NB4 (cell line): ENCODE measurements at regions not wholly inside any gene's neighbourhood (a gene's known extent, or its start where the extent isn't known, plus 50 kb on each side); places are given as distances from the start of the nearest gene placed in this dataset.

Source experiments
- POLR2A ChIP-seq: IDR thresholded peaks from 2 replicates; pipeline ENCODE4 v1.6.1; 2011; ENCODE audit warnings: mild to moderate bottlenecking; ENCODE audit not compliant: insufficient read length; ENCODE audit errors: extremely low read depth
- TF ChIP-seq, protein P1 (sequence below): IDR thresholded peaks from one replicate; pipeline ENCODE4 v1.5.1; 2012; ENCODE audit warnings: low read depth, low read length

DNA sequence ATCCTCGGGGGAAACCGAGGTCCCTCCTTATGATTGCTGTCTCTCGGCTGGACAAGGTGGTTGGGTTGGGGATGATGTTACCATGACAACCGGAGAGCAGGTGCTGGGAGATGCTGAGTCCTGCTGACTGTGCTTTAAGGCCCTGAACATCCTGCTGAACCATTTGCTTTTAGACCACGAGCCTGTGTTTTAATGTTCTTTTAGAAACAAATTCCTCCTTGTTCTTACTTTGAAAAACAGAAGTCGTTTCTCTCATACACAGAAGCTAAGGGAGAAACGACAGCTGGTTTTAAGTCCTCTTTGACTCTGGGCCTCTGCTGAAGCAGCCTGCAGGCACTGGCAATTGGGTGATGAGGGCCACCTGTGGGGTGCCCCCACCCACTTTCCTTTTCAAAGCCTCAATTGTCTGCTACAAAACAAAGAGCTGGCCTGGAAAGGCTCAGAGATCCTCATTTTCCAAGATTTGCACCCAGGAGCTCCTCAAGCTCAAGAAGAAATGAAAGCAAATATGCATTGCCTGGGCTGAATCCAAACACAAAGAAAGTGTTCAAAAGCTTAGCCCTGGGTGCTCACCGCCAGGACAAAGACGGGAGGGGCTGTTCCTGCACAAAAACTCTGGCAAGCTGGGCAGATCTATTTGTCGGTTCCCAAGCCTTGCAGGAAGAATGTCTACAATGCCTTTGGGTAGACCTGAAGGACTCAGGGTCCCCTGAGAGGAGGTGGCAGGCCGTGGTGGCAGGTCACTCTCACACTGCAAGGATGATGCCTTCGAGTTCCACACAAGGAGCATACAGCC is 90.0 kb upstream of the CLMN start:
- TF ChIP-seq, protein P1, sequence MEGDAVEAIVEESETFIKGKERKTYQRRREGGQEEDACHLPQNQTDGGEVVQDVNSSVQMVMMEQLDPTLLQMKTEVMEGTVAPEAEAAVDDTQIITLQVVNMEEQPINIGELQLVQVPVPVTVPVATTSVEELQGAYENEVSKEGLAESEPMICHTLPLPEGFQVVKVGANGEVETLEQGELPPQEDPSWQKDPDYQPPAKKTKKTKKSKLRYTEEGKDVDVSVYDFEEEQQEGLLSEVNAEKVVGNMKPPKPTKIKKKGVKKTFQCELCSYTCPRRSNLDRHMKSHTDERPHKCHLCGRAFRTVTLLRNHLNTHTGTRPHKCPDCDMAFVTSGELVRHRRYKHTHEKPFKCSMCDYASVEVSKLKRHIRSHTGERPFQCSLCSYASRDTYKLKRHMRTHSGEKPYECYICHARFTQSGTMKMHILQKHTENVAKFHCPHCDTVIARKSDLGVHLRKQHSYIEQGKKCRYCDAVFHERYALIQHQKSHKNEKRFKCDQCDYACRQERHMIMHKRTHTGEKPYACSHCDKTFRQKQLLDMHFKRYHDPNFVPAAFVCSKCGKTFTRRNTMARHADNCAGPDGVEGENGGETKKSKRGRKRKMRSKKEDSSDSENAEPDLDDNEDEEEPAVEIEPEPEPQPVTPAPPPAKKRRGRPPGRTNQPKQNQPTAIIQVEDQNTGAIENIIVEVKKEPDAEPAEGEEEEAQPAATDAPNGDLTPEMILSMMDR = no peak
- TF ChIP-seq POLR2A = no peak
